Lung (tissue), 11 donors: ENCODE measurements at regions not wholly inside any gene's neighbourhood (a gene's known extent, or its start where the extent isn't known, plus 50 kb on each side); places are given as distances from the start of the nearest gene placed in this dataset.

Experiments
- ATAC-seq: fragments of 200-7000 bp; cut with Tn5 transposase; one replicate; pipeline ENCODE4 v1.9.1; 2020; ENCODE audit warnings: moderate number of reproducible peaks; ENCODE audit not compliant: insufficient read depth, low FRiP score
- DNase-seq, 3 donors: peaks; one replicate each; pipeline ENCODE4 v3.0.0-alpha.2; 2013 to 2017
- H3K27ac ChIP-seq, 2 donors: one replicate each; pipeline ENCODE4 v1.5.1; 2013; ENCODE audit warnings: mild to moderate bottlenecking in 2 of 2, moderate library complexity in 2 of 2, control low read depth in 1 of 2, inconsistent platforms in 1 of 2, low read depth in 1 of 2, low read length in 1 of 2
- H3K27me3 ChIP-seq, 3 donors: one replicate each; pipeline ENCODE4 v1.5.1; 2013; ENCODE audit warnings: low read length in 2 of 3; ENCODE audit not compliant: control insufficient read depth in 3 of 3, insufficient read depth in 3 of 3
- H3K36me3 ChIP-seq, 4 donors: one replicate each; pipeline ENCODE4 v1.5.1; 2013; ENCODE audit warnings: low read length in 4 of 4, mild to moderate bottlenecking in 1 of 4, moderate library complexity in 1 of 4; ENCODE audit not compliant: control insufficient read depth in 4 of 4, insufficient read depth in 4 of 4
- H3K4me1 ChIP-seq, 5 donors: one replicate each; pipeline ENCODE4 v1.5.1; 2013; ENCODE audit warnings: low read length in 5 of 5, mild to moderate bottlenecking in 2 of 5, moderate library complexity in 1 of 5; ENCODE audit not compliant: control insufficient read depth in 5 of 5, insufficient read depth in 5 of 5
- H3K4me3 ChIP-seq: one replicate; pipeline ENCODE4 v1.5.1; 2013; ENCODE audit warnings: mild to moderate bottlenecking, control low read depth, moderate library complexity
- H3K9ac ChIP-seq, 2 donors: one replicate each; pipeline ENCODE4 v1.5.1; 2013; ENCODE audit warnings: low read length in 2 of 2, control low read depth in 1 of 2; ENCODE audit not compliant: insufficient read depth in 1 of 2
- H3K9me3 ChIP-seq, 4 donors: one replicate each; pipeline ENCODE4 v1.5.1; 2013; ENCODE audit warnings: low read length in 3 of 4, mild to moderate bottlenecking in 1 of 4, moderate library complexity in 1 of 4; ENCODE audit not compliant: control insufficient read depth in 4 of 4, insufficient read depth in 3 of 4
- WGBS, 2 donors: extraction: QIAGEN DNeasy Blood & Tissue Kit; methylation state at CpG; one replicate each; pipeline ENCODE4 v1.1.7; 2013; 5-methylcytosine and 5-hydroxymethylcytosine counted together
- TF ChIP-seq, protein P1 (sequence below): IDR thresholded peaks from 2 replicates; pipeline ENCODE4 v1.5.1; 2012; ENCODE audit warnings: mild to moderate bottlenecking; ENCODE audit errors: control extremely low read depth, extremely low read depth
- donor health status: control.
- donor health status: control.
- donor health status: Bipolar disorder and iron deficiency.
- donor health status: healthy.
- donor health status: DM: yes; HTN: yes; CAD: no.

DNA sequence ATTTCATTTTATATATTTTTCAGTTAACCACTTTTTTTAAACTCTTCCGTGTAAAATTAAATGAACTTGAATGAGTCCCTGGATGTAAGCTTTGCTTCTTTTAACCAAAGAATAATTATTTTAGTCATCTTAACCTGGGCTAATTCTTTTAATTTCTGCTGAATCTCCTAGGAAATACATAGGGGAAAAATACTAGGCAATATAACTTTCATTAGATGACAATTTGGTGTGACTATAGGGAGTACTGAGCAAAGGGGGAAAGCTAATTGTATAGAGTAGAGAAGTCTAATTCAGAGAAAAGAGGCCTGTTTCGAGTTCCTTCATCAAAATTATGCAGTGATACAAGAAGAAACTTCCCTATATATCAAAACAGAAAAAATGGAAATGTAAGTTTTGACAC, 388.1 kb downstream of the NOVA1 start:
- Histone ChIP-seq H3K9ac (no peak overlapping the region), H3K27me3 (peaks cover 5% of the 10 kb centered on the region in 3 donors), H3K9me3 (peaks cover 0 to 1% (median 0%) of the 10 kb centered on the region in 4 donors), H3K27ac (no peak overlapping the region), H3K36me3 (no peaks in the 10 kb centered on the region), H3K4me3 (no peak overlapping the region), H3K4me1 (peaks cover 0 to 6% (median 0%) of the 10 kb centered on the region in 5 donors)
- DNase-seq, result no peak
- 87 to 88% methylated on average over 2 of the region's 2 CpGs for whole genome bisulfite sequencing, 2 donors
- TF ChIP-seq, protein P1, sequence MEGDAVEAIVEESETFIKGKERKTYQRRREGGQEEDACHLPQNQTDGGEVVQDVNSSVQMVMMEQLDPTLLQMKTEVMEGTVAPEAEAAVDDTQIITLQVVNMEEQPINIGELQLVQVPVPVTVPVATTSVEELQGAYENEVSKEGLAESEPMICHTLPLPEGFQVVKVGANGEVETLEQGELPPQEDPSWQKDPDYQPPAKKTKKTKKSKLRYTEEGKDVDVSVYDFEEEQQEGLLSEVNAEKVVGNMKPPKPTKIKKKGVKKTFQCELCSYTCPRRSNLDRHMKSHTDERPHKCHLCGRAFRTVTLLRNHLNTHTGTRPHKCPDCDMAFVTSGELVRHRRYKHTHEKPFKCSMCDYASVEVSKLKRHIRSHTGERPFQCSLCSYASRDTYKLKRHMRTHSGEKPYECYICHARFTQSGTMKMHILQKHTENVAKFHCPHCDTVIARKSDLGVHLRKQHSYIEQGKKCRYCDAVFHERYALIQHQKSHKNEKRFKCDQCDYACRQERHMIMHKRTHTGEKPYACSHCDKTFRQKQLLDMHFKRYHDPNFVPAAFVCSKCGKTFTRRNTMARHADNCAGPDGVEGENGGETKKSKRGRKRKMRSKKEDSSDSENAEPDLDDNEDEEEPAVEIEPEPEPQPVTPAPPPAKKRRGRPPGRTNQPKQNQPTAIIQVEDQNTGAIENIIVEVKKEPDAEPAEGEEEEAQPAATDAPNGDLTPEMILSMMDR, result no peak
- ATAC-seq, result no peak

DNA sequence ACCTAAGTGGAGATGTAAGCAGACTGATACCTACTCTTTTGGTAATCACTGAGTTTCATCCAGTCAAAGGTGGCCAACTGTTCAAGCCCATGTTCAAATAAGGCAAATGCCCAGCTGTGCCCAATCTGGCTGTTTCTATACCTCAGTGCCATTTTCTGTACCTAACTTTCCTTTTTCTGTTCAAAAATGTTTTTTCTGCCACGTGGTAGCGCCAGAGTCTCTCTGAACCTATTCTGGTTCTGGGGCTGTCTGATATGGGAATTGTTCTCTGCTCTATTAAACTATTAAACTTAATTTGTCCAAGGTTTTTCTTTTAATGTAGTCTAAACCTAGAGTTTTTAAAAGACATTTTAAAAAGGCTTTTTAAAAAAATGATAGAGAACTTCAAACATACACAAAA, 391.2 kb downstream of the NOVA1 start:
- TF ChIP-seq, protein P1, result no peak
- 60 to 61% methylated on average over 2 of the region's 2 CpGs for WGBS, 2 donors

DNA sequence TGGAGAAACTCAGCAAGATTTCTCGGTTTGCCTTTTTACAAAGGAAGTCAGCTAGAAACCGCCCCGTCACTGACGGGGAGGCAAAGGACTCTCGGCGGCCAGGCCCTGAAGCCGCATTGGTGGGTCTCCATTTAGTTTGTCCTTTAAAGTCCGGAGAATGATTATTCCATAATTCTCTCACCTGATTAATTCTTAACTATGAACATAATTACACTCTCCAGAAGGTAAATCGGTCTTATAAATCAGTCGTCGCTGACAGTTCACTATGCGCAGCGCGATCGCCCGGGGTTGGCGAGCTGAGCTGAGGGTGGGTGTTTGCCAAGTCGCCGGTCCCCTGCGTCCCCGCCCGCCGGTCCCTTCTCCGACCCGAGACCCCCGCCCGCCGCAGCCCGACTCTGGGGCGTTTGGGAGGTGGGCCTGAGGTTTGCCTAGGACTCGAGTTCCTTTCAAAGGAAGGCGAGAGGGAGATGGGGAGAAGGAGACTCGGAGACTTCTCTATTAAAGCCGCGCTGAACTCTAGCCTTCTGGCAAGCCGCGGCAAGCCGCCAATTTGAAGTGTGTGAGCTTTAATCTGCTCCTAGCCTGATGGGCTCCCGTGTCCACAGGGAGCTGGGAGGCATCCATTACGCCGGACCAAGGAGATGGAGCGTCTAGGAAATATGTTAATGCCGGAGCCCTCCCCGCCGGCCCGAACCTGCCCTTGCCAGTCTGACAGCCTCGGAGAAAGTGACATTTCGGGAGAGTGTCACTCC, 392.9 kb downstream of the NOVA1 start:
- Histone ChIP-seq H3K4me1 (peaks cover 0 to 6% (median 0%) of the 10 kb centered on the region in 5 donors), H3K9ac (peak overlapping the region; percentile 28 to 59), H3K27ac (no peak overlapping the region), H3K4me3 (no peak overlapping the region), H3K27me3 (peaks cover 5% of the 10 kb centered on the region in 3 donors), H3K9me3 (peaks cover 0 to 7% (median 0%) of the 10 kb centered on the region in 4 donors), H3K36me3 (no peaks in the 10 kb centered on the region)
- TF ChIP-seq, protein P1, result no peak
- DNase-seq (peak; percentile 57 to 67 (median 65)), ATAC-seq (peak; percentile 17)
- 3 to 6% methylated on average over 48 of the region's 48 CpGs for WGBS, 2 donors

More for the DNA sequence above, 391.2 kb downstream of the NOVA1 start:
- Histone ChIP-seq H3K27ac (no peak overlapping the region), H3K36me3 (no peaks in the 10 kb centered on the region), H3K9me3 (peaks cover 0 to 7% (median 0%) of the 10 kb centered on the region in 4 donors), H3K4me3 (no peak overlapping the region), H3K27me3 (peaks cover 5% of the 10 kb centered on the region in 3 donors), H3K4me1 (peaks cover 0 to 6% (median 0%) of the 10 kb centered on the region in 5 donors), H3K9ac (no peak overlapping the region)
- DNase-seq, result peak; percentile 14 to 47 (median 40)
- no peak for ATAC-seq

DNA sequence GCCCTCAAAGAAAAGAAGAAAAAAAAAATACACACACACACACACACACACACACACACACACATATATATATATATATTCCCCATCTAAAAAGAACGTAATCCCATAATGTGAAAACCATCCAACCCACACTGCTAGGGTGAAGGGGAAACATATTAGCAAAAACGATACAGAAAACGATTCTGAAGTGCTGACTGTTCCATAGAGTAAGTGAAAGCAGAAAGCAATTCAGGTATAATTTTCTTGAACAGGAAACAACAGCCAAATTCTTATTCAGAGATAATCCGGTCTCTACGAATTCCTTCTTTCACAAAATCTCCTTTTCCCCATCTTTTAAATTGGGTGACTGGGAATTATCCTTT, 393.5 kb downstream of the NOVA1 start:
- TF ChIP-seq, protein P1, result no peak
- no peaks in the 10 kb centered on the region for H3K36me3 ChIP-seq
- WGBS, 2 donors, result 37 to 45% methylated on average over 5 of the region's 5 CpGs
- H3K9ac ChIP-seq, result peak overlapping the region in 1 of 2 donors; percentile 28
- H3K4me1 ChIP-seq, result peaks cover 0 to 6% (median 0%) of the 10 kb centered on the region in 5 donors
- no peak for DNase-seq
- H3K4me3 ChIP-seq, result no peak overlapping the region
- peaks cover 0 to 7% (median 0%) of the 10 kb centered on the region in 4 donors for H3K9me3 ChIP-seq
- H3K27me3 ChIP-seq, result peaks cover 5% of the 10 kb centered on the region in 3 donors
- no peak overlapping the region for H3K27ac ChIP-seq
- ATAC-seq, result no peak
